Astrocyte (in vitro differentiated cells and primary cell): ENCODE measurements at regions not wholly inside any gene's neighbourhood (a gene's known extent, or its start where the extent isn't known, plus 50 kb on each side); places are given as distances from the start of the nearest gene placed in this dataset.

Experiments used
- CTCF ChIP-seq: IDR thresholded peaks from 2 replicates; pipeline ENCODE4 v1.5.1; 2011; ENCODE audit warnings: low read depth, mild to moderate bottlenecking, inconsistent platforms, low read length, moderate library complexity; ENCODE audit not compliant: insufficient read depth
- EZH2 ChIP-seq: IDR thresholded peaks from 2 replicates; pipeline ENCODE4 v1.6.1; 2012; ENCODE audit warnings: mild to moderate bottlenecking, low read length, inconsistent platforms; ENCODE audit not compliant: insufficient read depth

GRCh38 chr5:174325431-174325830 lies 279.9 kb downstream of the NSG2 start:
- TF ChIP-seq CTCF, result no peak
- no peak for TF ChIP-seq EZH2
